Fibroblast of lung (primary cell): ENCODE measurements at regions not wholly inside any gene's neighbourhood (a gene's known extent, or its start where the extent isn't known, plus 50 kb on each side); places are given as distances from the start of the nearest gene placed in this dataset.
A peak's percentile ranks its signal among the peaks of the same experiment; 100 is the strongest.

Experiments
- DNase-seq, 2 donors: peaks; one replicate each; pipeline versions ENCODE4 v3.0.0 to v3.0.0-alpha.2; 2010; ENCODE audit warnings: low read depth in 2 of 2
- H2AFZ ChIP-seq: 2 replicates; pipeline ENCODE4 v1.5.1; 2012; ENCODE audit warnings: low read length, control low read depth, inconsistent platforms
- H3K27ac ChIP-seq: 2 replicates; pipeline ENCODE4 v1.5.1; 2011; ENCODE audit warnings: low read length, control low read depth; ENCODE audit not compliant: insufficient read depth
- H3K27me3 ChIP-seq: 2 replicates; pipeline ENCODE4 v1.5.1; 2011; ENCODE audit warnings: mild to moderate bottlenecking, low read length; ENCODE audit not compliant: control insufficient read depth, insufficient read depth
- H3K36me3 ChIP-seq: 2 replicates; pipeline ENCODE4 v1.5.1; 2011; ENCODE audit warnings: low read length; ENCODE audit not compliant: control insufficient read depth, insufficient read depth
- H3K4me1 ChIP-seq: 2 replicates; pipeline ENCODE4 v1.5.1; 2011; ENCODE audit warnings: low read length; ENCODE audit not compliant: control insufficient read depth, insufficient read depth; ENCODE audit errors: extremely low read depth
- H3K4me2 ChIP-seq: 2 replicates; pipeline ENCODE4 v1.5.1; 2011; ENCODE audit warnings: low read length, control low read depth; ENCODE audit not compliant: insufficient read depth; ENCODE audit errors: extremely low read depth
- H3K4me3 ChIP-seq, 4 experiments: fragments of 200-600 bp in 1 of 4; sonication (generic) in 1 of 4; replicated peaks in 1 of 4; 2 replicates each; pipeline ENCODE4 v1.5.1; 2011 to 2016; ENCODE audit warnings: low read length in 4 of 4, low read depth in 3 of 4, mild to moderate bottlenecking in 3 of 4, control low read depth in 2 of 4, inconsistent platforms in 1 of 4, mixed read lengths in 1 of 4; ENCODE audit not compliant: insufficient read depth in 1 of 4; ENCODE audit errors: control extremely low read depth in 1 of 4
- H3K79me2 ChIP-seq: 2 replicates; pipeline ENCODE4 v1.5.1; 2012; ENCODE audit warnings: mild to moderate bottlenecking, low read length, inconsistent platforms; ENCODE audit not compliant: control insufficient read depth, insufficient read depth
- H3K9ac ChIP-seq: 2 replicates; pipeline ENCODE4 v1.5.1; 2011; ENCODE audit warnings: mild to moderate bottlenecking, low read length, control low read depth; ENCODE audit not compliant: insufficient read depth
- H3K9me3 ChIP-seq: 2 replicates; pipeline ENCODE4 v1.5.1; 2012; ENCODE audit warnings: low read depth, low read length; ENCODE audit not compliant: control insufficient read depth, insufficient read depth
- H4K20me1 ChIP-seq: 2 replicates; pipeline ENCODE4 v1.5.1; 2011; ENCODE audit warnings: low read length; ENCODE audit not compliant: control insufficient read depth, insufficient read depth; ENCODE audit errors: extremely low read depth
- CTCF ChIP-seq, 2 donors: IDR thresholded peaks in 1 of 2; conservative IDR thresholded peaks in 1 of 2; 1 replicate in 1 of 2; 2 replicates in 1 of 2; pipeline ENCODE4 v1.5.1; 2011 to 2012; ENCODE audit warnings: low read length in 2 of 2, control low read depth in 1 of 2, inconsistent platforms in 1 of 2, low read depth in 1 of 2, mild to moderate bottlenecking in 1 of 2
- EZH2 ChIP-seq: IDR thresholded peaks from 2 replicates; pipeline ENCODE4 v1.5.1; 2012; ENCODE audit warnings: low read length, control low read depth, mild to moderate bottlenecking; ENCODE audit errors: missing control alignments

GRCh38 chr4:155616117-155616516 is 50.5 kb upstream of the GUCY1A1 start:
- no peak for DNase-seq
- TF ChIP-seq CTCF (conservative IDR thresholded peaks at IDR 0.05 in 1 of 2, IDR thresholded peaks at IDR 0.05 in 1 of 2; ENCODE audit: low read depth in 1 of 2, low read length in 2 of 2) (no peak), EZH2 (no peak)
- H3K27me3 ChIP-seq: no peaks in the 10 kb centered on the region
- no peak overlapping the region for H3K4me2 ChIP-seq
- peaks cover 4% of the 10 kb centered on the region for H3K4me1 ChIP-seq
- H3K36me3 ChIP-seq: no peaks in the 10 kb centered on the region
- no peak overlapping the region for H3K9ac ChIP-seq
- no peak overlapping the region for H3K4me3 ChIP-seq
- H4K20me1 ChIP-seq: no peaks in the 10 kb centered on the region
- no peaks in the 10 kb centered on the region for H3K79me2 ChIP-seq
- no peaks in the 10 kb centered on the region for H3K9me3 ChIP-seq
- H3K27ac ChIP-seq: no peak overlapping the region
- no peak overlapping the region for H2AFZ ChIP-seq

DNA sequence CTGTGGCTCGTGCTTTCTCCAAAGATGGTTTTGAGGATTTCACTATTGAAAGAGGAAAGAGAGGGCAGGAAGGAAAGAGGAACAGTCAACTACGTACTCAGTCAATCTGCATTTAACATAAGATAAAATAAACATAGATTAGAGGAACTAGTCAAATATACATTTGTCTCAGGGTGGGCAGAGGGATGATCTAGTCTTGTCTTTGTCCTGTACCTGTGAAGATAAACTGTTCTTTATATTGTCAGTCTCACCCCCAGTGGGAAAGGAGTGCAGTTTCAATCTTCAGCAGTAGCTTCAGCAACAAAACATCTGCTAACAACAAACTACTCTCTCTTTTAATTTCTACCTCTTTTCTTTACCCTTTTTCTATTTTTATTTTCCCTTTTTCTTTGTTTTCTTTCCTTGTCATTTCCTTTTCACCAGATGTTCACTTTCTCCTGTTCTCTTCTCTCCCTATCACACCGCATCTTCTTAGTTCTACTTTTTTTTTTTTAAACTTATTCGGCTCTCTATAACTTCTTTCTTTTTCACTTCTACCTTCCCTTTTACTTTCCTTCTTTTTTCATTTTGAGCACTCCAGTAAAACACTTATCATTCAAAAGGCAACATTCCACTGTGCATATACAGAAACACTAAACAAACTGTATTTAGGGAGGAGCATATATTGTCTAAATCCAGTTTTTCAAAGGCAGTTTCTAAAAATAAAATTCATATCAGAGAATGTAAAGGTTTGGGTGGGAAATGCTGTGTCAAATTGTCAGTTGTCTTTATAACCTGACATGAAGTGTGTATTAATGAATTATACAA is 51.4 kb upstream of the GUCY1A1 start:
- DNase-seq: no peak
- peak overlapping the region; percentile 21 for H3K4me2 ChIP-seq
- no peaks in the 10 kb centered on the region for H3K79me2 ChIP-seq
- H2AFZ ChIP-seq: peak overlapping the region; percentile 49
- peaks cover 4% of the 10 kb centered on the region for H3K4me1 ChIP-seq
- no peaks in the 10 kb centered on the region for H3K9me3 ChIP-seq
- no peaks in the 10 kb centered on the region for H4K20me1 ChIP-seq
- H3K36me3 ChIP-seq: no peaks in the 10 kb centered on the region
- H3K4me3 ChIP-seq: no peak overlapping the region
- no peak overlapping the region for H3K9ac ChIP-seq
- no peaks in the 10 kb centered on the region for H3K27me3 ChIP-seq
- TF ChIP-seq CTCF (conservative IDR thresholded peaks at IDR 0.05 in 1 of 2, IDR thresholded peaks at IDR 0.05 in 1 of 2; ENCODE audit: low read depth in 1 of 2, low read length in 2 of 2) (no peak), EZH2 (no peak)
- no peak overlapping the region for H3K27ac ChIP-seq

GRCh38 chr4:155614111-155614762 is 52.4 kb upstream of the GUCY1A1 start:
- peaks cover 4% of the 10 kb centered on the region for H3K4me1 ChIP-seq
- H3K27ac ChIP-seq: no peak overlapping the region
- H3K4me2 ChIP-seq: no peak overlapping the region
- H3K9me3 ChIP-seq: no peaks in the 10 kb centered on the region
- H3K9ac ChIP-seq: no peak overlapping the region
- H3K36me3 ChIP-seq: no peaks in the 10 kb centered on the region
- H3K27me3 ChIP-seq: no peaks in the 10 kb centered on the region
- H3K79me2 ChIP-seq: no peaks in the 10 kb centered on the region
- H3K4me3 ChIP-seq: no peak overlapping the region
- DNase-seq: peak in 1 of 2 donors; percentile 60
- no peaks in the 10 kb centered on the region for H4K20me1 ChIP-seq
- H2AFZ ChIP-seq: no peak overlapping the region
- TF ChIP-seq CTCF (conservative IDR thresholded peaks at IDR 0.05 in 1 of 2, IDR thresholded peaks at IDR 0.05 in 1 of 2; ENCODE audit: low read depth in 1 of 2, low read length in 2 of 2): no peak
- TF ChIP-seq EZH2: no peak
